ENCODE measurements at regions not wholly inside any gene's neighbourhood (a gene's known extent, or its start where the extent isn't known, plus 50 kb on each side); places are given as distances from the start of the nearest gene placed in this dataset.

DNA sequence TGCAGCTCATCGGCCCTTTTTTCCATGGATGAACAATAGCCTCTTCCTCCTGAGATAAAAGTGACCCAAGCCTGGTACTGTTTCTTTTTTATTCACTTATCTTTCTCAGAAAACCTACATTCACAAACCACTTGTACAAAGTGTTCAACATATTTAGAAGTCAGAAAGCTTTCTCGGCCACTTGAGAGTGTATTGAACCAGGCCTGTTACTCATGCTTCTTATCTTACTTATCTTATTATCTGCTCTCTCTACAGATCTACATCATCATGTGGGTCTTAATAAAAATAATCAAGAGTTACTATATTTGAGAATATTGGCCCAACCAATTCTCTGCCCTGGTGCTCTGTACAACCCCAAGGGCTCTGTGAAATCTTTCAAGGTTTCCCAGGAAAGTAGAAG, 242.1 kb downstream of the MREG start:
- no peak for DNase-seq (ENCODE audit: low read depth, low spot score)

DNA sequence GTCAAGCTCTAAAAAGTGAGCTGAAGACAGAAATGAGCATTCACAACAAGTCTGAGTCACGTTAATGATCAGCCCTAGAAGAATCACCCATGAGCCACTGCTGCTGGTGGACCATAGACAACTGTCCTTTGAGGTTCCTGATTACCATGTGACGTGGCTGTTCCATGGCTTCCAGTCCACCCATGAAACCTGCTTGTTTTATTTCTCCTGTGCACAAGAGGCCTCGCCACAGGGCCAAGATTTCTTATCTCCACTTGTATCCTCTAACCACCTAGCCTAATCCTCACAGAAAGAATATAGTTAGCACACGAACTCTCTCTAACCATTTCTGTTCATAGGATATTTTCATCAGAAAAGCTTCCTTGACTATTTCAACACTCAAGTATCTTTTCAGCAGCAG, 242.7 kb downstream of the MREG start:
- DNase-seq (ENCODE audit: low read depth, low spot score), result no peak

DNA sequence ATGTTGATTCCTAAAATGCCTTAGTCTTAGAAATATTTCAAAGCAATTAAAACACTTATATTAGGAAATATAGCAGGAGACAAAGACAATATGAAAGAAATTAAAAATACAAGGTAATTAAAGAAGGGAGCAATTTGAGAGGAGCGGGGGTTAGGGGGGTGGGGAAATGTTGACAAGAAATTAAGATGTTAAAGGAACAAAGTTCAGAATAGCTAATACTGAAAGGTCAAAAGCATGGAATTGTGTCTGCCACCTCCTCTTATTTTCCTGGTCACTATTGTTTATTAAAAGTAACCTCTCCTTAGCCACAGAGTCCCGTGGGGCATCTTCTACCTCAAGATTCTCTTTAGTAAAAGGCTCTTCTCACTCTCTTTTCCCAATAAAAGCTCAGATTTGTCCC, 244.1 kb downstream of the MREG start:
- DNase-seq (ENCODE audit: low read depth, low spot score), result no peak

DNA sequence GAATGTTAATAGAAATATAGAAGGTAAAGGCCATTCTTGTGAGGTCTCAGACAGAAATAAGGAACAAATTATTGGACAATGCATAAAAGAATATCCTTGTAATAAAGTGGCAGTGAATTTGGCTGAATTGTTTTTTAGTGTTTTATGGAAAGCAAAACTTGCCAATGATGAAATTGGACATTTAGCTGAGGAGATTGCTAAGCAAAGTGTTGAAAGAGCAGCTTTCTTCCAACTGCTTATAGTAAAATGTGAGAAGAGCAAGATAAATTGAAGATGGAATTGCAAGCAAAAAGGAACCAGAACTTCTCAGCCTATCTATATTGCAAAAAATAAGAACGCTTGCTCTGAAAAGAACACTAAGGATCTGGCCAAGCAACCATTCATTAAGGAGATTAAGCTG, 245.7 kb downstream of the MREG start:
- DNase-seq (ENCODE audit: low read depth, low spot score), result no peak

DNA sequence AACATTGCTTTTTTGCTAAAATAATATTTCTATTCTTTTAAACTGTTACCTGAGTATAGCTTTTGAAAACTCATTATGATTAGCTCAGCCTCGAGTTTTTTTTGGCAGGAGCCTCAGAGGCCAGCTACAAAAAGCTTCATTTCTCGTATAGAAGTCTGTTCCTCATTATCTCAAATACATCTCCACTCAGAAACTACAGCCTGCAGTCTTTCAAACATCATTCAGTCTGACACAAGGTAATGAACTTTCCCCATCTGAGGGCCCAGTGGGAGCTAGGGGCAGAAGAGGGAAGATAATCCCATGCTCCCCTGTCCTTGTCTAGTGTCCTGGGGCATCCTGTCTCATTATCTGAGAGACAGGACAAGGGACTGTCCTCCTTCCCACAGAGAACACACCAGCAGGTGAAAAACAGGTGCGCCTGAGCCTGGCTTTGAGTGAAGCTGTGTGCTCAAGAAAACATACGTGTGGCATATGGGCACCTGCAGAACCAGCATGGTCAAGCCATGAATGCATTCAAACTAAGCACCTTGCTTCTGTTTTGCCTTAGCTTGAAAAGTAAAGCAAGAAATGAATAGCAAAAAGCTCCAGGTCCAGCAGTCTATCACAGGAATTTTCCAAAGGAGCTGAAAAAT, 247.5 kb downstream of the MREG start:
- no peak for DNase-seq (ENCODE audit: low read depth, low spot score)

DNA sequence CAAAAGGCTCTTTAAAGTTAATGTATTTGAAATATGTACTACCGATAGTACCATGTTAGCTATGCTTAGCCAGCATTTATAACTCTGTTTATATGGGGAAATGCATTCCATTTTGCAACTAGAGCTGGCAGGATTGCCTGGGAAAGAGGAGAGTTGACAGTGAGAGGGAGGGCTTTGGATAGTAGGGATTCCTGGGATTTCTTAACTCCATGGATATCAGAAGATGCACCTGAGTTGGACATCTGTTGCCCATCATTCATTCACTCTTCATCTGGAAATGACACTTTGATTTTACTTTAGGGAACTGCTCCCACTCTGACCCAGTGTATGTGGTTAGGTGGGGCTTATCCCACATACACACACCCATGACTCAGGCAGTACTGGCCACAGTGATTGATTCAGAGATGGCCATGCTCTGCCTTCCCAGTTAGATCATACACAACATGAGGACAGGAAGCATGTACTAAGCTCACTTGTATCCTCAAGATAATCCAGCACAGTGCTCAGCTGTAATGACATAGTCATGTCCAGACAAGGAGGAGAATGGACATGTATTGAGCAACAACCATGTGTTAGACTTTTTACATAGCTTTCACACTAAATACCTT, 248.8 kb downstream of the MREG start:
- peak; percentile 40 for DNase-seq (ENCODE audit: low read depth, low spot score)

DNA sequence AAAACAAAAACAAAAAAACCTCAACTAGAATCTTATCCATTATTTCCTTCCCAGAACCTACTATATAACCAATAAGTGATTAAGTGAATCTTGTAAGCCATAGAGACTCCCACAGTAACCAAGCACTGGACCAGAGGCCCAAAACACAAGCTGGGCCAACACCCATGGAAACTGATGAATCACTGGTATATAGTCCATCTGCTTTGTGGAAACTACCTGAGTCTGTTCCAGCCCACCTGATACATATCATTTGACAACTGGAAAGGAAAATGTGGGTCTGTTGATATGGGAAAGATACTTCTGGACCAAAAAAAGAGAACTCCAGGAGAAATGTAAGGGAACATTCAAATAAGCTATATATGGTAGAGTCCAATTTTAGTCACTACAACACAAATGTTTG, 252.8 kb downstream of the MREG start:
- no peak for DNase-seq (ENCODE audit: low read depth, low spot score)

DNA sequence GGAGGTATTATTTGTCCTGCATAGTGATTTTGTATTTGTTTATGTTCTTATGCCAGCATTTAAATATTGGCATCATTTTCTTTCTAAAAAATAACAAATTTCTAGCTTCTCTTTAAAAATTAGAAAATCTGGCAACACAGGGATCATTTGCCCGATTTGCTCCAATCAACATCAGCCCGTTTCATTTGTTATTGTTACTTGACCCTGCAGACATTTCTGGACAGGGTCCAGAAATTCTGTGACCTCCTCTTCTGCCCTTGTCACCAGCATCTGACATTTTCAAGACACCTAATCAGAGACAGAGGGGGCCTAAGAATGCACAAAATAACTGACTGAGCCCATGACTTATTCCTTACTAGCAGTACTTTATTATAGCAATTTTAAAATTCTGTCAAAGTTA, 253.3 kb downstream of the MREG start:
- DNase-seq (ENCODE audit: low read depth, low spot score), result no peak

DNA sequence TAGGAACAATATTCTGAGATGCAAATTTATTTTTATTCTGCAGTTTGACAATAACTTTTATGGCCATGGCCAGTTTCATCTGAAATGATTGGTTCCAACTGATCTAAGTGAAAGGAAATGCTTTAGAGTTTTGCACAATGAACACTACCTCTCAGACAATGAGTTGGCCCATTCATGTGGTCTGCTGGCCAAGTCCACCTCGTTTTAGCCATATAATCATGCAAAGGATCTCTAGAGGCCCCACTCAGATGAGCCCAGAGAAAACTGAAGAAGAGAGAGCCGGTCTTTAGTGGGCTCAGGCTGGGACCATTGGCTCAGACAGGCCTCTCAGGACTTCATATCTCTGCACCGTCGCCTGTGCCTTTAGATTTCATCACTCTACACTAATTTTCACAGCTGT, 254.7 kb downstream of the MREG start:
- no peak for DNase-seq (ENCODE audit: low read depth, low spot score)

DNA sequence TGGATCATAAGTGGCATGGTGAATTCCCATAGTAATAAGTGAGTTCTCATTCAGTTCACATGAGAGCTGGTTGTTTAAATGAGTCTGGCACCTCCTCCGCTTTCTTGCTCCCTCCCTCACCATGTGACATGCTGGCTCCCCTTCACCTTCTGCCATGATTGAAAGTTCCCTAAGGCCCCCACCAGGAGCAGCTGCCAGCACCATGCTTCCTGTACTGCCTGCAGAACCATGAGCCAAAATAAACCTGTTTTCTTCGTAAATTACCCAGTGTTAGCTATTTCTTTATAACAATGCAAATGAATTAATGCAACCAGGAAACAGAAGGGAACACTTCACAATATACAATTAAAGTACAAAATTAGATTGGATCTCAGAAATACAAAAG, 257.0 kb downstream of the MREG start:
- DNase-seq (ENCODE audit: low read depth, low spot score), result no peak

DNA sequence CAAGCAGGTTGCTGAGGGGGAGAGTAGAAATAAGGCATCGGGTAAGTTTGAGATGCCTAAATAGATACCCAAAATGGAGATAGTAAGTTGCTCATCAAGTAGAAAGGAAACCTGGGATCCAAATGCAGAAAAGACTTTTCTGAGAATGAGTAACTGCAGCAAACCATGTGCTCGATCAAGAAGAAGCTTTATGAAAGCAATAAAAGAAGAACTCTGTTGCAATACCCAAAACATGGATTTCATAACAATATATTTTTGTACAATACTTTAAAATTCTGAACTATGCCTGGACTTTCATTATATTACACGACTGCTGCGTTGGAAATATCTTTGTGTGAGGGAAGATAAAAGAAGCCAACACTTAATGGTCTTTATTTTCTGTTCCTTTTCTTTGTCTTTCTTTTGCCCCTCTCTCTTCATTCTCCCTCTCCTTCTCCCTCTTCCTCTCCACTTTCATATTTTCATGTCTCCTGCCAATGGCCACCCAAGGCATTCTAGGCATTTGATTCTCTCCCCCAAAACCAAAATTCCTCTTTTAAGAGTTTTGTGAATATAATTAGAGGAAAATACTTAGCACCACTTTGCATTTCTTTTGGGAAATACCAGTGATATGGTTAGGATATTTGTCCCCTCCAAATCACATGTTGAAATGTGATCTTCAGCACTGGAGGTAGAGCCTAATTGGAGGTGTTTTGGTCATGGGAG, 257.6 kb downstream of the MREG start:
- DNase-seq (ENCODE audit: low read depth, low spot score), result peak; percentile 32

DNA sequence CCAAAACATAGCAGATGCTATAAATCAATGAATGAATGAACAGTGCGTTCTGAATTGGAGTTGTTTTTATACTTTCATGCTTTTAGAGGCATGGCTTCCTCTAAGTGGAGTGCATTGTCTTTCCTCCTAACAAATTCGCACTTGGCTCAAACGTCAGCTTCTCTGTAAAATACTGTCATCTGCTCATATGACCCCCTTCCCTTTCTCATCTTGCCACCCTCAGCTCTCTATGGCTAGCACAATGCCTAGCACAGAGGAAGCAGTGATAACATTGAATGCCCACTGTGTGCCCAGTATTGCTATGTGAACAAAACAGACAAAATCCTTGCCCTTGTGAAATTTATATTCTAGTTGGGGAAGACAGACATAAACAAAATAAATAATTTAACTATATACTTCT, 258.8 kb downstream of the MREG start:
- no peak for DNase-seq (ENCODE audit: low read depth, low spot score)

DNA sequence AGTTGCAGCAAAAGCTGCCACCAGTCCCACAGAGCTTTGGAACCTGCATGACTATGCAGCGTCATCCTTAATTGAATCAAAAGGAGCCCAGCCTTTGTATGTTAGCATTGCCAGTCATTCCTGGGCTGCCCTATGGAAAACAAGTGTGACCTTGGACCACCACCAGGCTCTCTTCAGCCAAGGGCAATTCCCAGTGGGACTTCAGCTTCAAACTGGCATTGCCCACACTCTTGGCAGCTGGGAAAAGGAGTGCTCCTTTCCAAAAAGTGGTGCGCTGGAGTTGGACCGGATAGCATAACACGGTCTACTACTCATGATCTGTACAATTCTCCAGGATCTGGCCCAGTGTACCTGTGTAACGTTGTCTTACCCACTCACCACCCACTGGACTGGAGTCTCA, 259.5 kb downstream of the MREG start:
- no peak for DNase-seq (ENCODE audit: low read depth, low spot score)

DNA sequence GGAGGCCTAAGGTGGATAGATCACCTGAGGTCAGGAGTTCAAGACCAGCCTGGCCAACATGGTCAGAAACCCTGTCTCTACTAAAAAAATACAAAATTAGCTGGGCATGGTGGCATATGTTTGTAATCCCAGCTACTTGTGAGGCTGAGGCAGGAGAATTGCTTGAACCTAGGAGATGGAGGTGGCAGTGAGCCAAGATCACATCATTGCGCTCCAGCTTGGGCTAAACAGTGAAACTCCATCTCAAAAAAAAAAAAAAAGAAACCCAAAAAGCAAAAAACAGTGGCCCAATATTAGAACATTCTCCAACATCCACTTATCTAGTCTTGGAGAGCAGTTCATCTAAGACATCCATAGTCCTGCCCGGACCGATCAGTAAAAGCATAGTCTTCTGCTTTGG, 260.4 kb downstream of the MREG start:
- DNase-seq (ENCODE audit: low read depth, low spot score), result no peak

DNA sequence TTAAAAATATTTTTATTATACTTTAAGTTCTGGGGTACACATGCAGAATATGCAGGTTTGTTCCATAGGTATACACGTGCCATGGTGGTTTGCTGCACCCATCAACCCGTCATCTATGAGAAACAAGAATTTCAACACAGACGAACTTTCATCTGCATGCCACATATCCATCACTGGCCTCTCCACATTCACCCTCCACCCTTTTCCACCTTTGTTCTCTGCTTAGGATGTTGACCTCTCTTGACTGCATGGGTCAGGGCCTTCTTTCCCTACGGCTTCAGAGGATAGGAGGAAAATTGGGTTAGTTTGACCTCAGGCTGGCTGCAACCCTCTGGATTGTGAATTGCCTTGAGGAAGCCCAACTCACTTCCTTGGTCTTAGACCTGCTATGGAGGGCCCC, 260.9 kb downstream of the MREG start:
- DNase-seq (ENCODE audit: low read depth, low spot score), result no peak

DNA sequence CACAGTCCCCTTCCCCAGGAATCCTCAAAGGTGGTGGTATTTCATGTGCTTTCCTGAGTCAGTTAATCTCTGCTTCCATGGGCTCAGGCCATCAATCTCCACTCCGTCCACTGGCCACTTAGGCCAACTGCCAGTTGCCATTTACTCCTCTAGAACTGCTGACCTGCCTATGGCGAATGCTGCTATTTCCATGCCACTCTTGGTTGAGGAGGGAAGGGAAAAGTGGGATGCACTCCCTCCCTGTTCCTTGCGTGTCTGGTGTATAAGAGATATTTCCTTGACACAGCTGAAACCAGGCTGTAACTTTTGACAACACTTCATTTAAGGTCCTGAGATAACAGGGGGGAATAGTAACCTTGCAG, 261.5 kb downstream of the MREG start:
- no peak for DNase-seq (ENCODE audit: low read depth, low spot score)

DNA sequence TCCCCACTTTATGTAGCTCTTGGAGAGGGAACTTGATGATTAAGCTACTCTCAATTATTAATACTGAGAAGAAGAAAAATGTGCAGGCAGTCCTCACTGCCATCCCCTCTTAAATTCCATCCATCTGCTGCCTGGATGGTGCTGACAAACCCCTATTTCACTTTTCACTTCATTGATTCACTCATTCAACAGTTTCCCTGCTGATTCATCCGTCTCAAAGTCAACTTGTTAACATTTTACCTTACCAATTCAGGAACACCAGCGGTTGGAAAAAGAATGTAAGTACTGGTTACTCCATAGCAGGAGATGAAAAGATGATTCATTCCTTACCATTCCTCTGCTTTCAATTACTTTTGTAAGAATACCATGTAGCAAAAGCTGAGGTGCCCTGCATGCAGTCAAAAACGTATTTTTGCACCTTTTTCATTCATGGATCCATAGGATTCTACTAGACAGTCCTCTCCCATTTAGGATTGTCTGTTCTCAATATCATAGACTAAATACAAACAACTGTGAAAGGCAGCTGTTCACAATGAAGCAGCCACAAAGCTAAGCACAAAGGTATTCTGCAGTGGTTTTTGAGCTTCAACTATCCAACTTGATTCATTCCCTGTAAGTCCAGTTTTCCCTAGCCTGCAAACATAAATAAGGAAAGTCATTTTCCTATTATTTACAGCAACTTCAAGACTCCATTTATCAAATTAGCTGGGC, 262.0 kb downstream of the MREG start:
- DNase-seq (ENCODE audit: low read depth, low spot score), result peak; percentile 90

DNA sequence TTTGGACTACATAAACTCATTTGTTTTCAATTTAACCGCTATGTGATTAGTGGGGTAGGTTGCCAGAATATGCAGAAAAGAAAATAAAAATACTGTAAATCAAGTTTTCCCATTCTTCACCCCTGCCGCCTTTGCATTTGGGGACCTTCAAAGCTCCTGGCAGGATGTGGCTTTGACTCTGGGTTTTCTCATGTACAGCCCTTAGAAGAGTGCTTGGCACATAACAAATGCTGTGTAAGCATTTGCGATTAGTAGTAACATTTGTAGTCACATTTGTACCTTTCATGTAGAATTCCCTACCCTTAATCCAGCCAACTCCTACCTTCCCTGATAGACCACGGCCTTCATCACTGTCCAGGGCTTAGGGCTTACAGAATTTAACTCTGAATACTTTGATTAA, 262.6 kb downstream of the MREG start:
- peak; percentile 40 for DNase-seq (ENCODE audit: low read depth, low spot score)

DNA sequence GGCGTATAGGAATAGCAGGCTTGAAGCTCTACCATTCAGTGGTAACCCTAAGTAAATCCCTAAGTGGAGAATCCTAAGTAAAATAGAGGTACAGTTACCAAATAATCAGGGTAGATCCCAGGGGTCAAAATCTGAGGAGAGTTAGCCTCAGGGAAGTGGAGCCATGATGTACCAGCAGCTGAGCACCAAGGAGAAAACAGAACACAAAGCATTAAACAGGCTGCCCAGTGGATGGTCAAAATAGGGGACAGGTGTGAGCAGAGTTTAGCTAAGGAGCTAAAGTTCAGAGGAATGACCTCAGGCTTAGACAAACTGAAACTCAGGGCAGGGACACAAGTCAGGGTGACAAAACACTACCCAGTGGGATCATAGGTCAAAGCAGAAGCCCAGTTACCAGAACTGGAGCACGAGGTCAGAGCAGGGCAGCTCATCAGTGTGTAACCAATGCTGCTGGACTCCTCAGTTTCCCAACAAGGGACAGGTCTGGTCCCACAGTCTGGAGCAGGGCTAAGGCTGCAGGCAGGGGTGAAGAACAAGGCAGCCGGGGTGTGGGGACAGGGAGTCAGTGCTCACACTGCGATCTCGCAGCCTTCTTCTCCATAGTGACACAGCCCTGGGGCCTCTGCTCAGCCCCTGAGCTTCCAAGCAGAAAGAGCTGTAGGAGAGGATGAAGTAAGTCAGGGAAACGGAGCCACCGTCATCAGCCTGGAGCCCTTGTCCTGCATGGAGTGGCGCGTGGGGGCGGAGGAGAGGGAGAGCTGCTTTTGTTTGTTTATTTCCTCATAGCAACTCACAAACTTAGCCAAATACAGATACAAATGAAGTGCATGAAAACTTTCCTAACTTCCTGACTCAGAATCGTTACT, 264.0 kb downstream of the MREG start:
- peak; percentile 46 for DNase-seq (ENCODE audit: low read depth, low spot score)

DNA sequence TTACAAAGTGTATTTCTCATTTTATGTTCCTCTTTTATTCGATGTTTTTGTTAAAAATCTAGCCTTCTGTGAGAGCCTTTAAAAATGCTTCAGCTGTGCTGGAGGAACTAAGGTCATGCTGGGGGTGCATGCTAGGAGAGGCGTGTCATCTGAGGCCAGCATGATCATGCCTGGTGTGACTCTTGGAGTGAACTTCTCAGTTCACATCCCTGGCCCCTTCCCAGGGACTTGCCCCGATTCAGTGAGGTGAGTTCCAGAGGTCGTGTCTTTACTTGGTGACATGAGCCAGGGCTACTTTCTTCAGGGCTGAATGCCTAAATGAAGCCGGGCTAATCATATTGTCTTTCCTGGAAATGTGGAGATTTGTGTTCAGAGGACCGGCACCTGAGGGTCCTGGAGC, 264.9 kb downstream of the MREG start:
- no peak for DNase-seq (ENCODE audit: low read depth, low spot score)

DNA sequence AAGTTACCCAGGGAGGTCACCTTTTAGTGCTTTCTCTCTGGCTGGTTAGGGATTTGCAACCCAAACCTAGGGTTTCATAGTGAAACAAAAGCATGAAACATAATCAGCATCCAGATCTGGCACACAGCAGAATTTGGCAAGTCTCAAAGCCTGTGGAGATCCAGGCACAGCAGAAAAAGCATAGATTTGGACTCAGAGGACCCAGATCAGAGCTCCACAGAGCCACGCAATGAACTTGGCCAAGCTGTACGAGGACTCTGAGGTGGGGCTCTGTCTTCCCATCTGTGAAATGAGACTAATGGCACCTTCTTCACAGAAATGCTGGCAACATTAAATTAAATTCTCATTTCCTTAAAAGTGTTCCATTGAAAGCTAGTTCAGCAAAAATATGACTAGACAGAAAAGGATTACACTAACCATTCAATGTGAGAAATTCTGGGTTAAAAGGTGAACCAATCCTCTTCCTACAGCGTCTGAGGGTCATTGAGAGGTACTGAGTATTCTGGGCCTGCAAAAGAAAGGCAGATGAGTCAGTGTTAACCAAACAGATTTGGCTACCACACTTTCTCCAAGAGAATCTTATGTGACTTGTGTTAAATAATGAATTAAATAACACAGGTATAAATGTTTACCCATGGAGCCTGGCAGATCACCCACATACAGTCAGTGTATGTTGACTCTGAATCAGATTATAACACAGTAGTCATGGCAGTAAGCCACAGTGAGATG, 266.3 kb downstream of the MREG start:
- DNase-seq (ENCODE audit: low read depth, low spot score), result no peak

All from astrocyte of the hippocampus (primary cell).